HepG2 (cell line): ENCODE measurements at regions not wholly inside any gene's neighbourhood (a gene's known extent, or its start where the extent isn't known, plus 50 kb on each side); places are given as distances from the start of the nearest gene placed in this dataset.

Experiments
- CCAR2 ChIP-seq: fragments of 200-400 bp; formaldehyde crosslinking; optimal IDR thresholded peaks from 2 replicates; pipeline ENCODE3; 2018; ENCODE audit warnings: low read depth, mild to moderate bottlenecking, low read length, moderate library complexity
- KLF16 ChIP-seq, 2 experiments: sonication (generic) in 1 of 2; formaldehyde crosslinking in 1 of 2; IDR thresholded peaks; 2 replicates each; pipeline versions ENCODE4 v1.6.1 to v1.8.0; 2016 to 2023; ENCODE audit warnings: missing genetic modification reagents in 2 of 2, missing compliant biosample characterization in 1 of 2
- TBX3 ChIP-seq: fragments of 450-650 bp; IDR thresholded peaks from 2 replicates; pipeline ENCODE4 v1.6.1; 2017; ENCODE audit warnings: antibody characterized with exemption, mild to moderate bottlenecking, inconsistent platforms, borderline replicate concordance
- ZKSCAN8 ChIP-seq: IDR thresholded peaks from 2 replicates; pipeline ENCODE4 v1.6.1; 2016; ENCODE audit warnings: borderline replicate concordance, missing genetic modification reagents, missing compliant biosample characterization
- ZNF20 ChIP-seq: sonication (generic); formaldehyde crosslinking; IDR thresholded peaks from 2 replicates; pipeline ENCODE4 v1.4.0; 2020; ENCODE audit warnings: mild to moderate bottlenecking, moderate library complexity, missing genetic modification reagents
- ZNF652 ChIP-seq: IDR thresholded peaks from 2 replicates; pipeline ENCODE4 v1.6.1; 2016; ENCODE audit warnings: low read depth, borderline replicate concordance
- ZNF724P ChIP-seq: sonication (generic); formaldehyde crosslinking; IDR thresholded peaks from 2 replicates; pipeline ENCODE4 v1.8.0; 2022; ENCODE audit warnings: missing genetic modification reagents, borderline replicate concordance
- ZNF761 ChIP-seq: sonication (generic); formaldehyde crosslinking; conservative IDR thresholded peaks from 2 replicates; pipeline ENCODE4 v1.4.0; 2020; ENCODE audit warnings: mild to moderate bottlenecking, missing genetic modification reagents
- ZSCAN30 ChIP-seq: sonication (generic); formaldehyde crosslinking; IDR thresholded peaks from 2 replicates; pipeline ENCODE4 v1.5.0; 2020; ENCODE audit warnings: mild to moderate bottlenecking, missing genetic modification reagents
- TF ChIP-seq, protein P1 (sequence below): fragments of 450-650 bp; IDR thresholded peaks from 2 replicates; pipeline ENCODE4 v1.6.1; 2017; ENCODE audit warnings: mild to moderate bottlenecking
- TF ChIP-seq, protein P2 (sequence below): conservative IDR thresholded peaks from 2 replicates; pipeline ENCODE4 v1.6.1; 2018; ENCODE audit warnings: missing genetic modification reagents
- TF ChIP-seq, protein P3 (sequence below): sonication (generic); formaldehyde crosslinking; IDR thresholded peaks from 2 replicates; pipeline ENCODE4 v1.5.0; 2020; ENCODE audit warnings: missing genetic modification reagents, mild to moderate bottlenecking, borderline replicate concordance
- TF ChIP-seq, protein P4 (sequence below): sonication (generic); formaldehyde crosslinking; IDR thresholded peaks from 2 replicates; pipeline ENCODE4 v1.4.0; 2020; ENCODE audit warnings: missing genetic modification reagents, borderline replicate concordance
- TF ChIP-seq, protein P5 (sequence below): IDR thresholded peaks from 2 replicates; pipeline ENCODE4 v1.6.1; 2016; ENCODE audit warnings: mild to moderate bottlenecking, missing biosample characterization, missing genetic modification reagents
- TF ChIP-seq, protein P6 (sequence below): sonication (generic); formaldehyde crosslinking; IDR thresholded peaks from 2 replicates; pipeline ENCODE4 v1.4.0; 2020; ENCODE audit warnings: missing genetic modification reagents

DNA sequence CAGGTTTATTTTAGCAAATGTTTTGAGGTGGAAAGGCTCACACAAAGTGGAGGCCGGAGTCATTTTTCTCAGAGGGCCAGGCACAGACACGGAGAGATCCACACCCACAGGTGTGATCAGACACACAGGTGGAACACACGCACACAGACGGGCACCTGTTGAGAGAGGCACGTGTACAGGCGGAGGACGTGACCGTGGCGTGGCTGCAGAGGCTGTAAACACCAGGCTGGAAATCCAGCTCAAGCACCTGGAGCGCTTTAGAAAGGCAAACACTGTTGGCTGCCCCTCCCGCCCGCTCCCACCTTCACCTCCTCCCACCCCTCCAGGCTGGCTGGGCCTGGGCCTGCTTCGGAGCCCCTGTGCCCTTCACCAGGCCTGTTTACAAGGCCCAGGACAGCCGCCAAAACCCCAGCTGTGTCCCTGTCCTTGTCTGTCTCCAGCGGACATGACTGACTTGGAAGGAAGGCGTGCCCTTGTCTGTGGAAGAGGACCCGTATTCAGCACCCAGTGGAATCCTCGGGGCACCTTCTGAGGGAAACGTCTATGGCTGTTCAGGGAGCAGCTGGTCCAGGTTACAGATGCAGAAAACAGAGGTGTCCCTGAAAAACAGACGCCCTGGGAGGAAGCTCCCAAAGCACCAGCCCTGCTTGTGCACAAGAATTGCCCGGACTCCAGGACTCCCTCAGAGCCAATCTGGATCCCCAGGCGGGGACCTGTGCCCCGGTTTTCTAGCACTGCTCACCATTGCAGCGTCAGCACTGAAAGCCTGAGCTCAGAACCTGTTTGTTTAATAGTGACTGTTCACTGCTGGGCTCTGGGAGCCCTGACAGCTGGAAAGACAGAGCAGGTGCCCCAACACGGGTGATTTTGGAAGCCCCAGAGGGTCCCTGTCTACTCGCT, 134.3 kb upstream of the HAAO start (continued):
- TF ChIP-seq, protein P1, sequence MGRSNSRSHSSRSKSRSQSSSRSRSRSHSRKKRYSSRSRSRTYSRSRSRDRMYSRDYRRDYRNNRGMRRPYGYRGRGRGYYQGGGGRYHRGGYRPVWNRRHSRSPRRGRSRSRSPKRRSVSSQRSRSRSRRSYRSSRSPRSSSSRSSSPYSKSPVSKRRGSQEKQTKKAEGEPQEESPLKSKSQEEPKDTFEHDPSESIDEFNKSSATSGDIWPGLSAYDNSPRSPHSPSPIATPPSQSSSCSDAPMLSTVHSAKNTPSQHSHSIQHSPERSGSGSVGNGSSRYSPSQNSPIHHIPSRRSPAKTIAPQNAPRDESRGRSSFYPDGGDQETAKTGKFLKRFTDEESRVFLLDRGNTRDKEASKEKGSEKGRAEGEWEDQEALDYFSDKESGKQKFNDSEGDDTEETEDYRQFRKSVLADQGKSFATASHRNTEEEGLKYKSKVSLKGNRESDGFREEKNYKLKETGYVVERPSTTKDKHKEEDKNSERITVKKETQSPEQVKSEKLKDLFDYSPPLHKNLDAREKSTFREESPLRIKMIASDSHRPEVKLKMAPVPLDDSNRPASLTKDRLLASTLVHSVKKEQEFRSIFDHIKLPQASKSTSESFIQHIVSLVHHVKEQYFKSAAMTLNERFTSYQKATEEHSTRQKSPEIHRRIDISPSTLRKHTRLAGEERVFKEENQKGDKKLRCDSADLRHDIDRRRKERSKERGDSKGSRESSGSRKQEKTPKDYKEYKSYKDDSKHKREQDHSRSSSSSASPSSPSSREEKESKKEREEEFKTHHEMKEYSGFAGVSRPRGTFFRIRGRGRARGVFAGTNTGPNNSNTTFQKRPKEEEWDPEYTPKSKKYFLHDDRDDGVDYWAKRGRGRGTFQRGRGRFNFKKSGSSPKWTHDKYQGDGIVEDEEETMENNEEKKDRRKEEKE = no peak
- TF ChIP-seq ZNF652 = no peak
- TF ChIP-seq KLF16 (CRISPR knock-in tag; IDR thresholded peaks at IDR 0.05) = no peak
- TF ChIP-seq CCAR2 = no peak
- no peak for TF ChIP-seq TBX3
- no peak for TF ChIP-seq ZNF724P
- TF ChIP-seq, protein P2, sequence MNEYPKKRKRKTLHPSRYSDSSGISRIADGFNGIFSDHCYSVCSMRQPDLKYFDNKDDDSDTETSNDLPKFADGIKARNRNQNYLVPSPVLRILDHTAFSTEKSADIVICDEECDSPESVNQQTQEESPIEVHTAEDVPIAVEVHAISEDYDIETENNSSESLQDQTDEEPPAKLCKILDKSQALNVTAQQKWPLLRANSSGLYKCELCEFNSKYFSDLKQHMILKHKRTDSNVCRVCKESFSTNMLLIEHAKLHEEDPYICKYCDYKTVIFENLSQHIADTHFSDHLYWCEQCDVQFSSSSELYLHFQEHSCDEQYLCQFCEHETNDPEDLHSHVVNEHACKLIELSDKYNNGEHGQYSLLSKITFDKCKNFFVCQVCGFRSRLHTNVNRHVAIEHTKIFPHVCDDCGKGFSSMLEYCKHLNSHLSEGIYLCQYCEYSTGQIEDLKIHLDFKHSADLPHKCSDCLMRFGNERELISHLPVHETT (CRISPR knock-in tag) = no peak
- TF ChIP-seq ZNF20 (CRISPR knock-in tag) = no peak; the same call in 1 of the 2 replicates
- TF ChIP-seq, protein P3, sequence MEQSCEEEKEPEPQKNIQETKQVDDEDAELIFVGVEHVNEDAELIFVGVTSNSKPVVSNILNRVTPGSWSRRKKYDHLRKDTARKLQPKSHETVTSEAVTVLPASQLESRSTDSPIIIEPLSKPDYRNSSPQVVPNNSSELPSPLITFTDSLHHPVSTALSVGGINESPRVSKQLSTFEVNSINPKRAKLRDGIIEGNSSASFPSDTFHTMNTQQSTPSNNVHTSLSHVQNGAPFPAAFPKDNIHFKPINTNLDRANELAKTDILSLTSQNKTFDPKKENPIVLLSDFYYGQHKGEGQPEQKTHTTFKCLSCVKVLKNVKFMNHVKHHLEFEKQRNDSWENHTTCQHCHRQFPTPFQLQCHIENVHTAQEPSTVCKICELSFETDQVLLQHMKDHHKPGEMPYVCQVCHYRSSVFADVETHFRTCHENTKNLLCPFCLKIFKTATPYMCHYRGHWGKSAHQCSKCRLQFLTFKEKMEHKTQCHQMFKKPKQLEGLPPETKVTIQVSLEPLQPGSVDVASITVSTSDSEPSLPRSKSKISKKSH (CRISPR knock-in tag) = no peak
- no peak for TF ChIP-seq ZNF761 (CRISPR knock-in tag)
- TF ChIP-seq, protein P4, sequence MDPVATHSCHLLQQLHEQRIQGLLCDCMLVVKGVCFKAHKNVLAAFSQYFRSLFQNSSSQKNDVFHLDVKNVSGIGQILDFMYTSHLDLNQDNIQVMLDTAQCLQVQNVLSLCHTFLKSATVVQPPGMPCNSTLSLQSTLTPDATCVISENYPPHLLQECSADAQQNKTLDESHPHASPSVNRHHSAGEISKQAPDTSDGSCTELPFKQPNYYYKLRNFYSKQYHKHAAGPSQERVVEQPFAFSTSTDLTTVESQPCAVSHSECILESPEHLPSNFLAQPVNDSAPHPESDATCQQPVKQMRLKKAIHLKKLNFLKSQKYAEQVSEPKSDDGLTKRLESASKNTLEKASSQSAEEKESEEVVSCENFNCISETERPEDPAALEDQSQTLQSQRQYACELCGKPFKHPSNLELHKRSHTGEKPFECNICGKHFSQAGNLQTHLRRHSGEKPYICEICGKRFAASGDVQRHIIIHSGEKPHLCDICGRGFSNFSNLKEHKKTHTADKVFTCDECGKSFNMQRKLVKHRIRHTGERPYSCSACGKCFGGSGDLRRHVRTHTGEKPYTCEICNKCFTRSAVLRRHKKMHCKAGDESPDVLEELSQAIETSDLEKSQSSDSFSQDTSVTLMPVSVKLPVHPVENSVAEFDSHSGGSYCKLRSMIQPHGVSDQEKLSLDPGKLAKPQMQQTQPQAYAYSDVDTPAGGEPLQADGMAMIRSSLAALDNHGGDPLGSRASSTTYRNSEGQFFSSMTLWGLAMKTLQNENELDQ (CRISPR knock-in tag) = no peak
- TF ChIP-seq, protein P5, sequence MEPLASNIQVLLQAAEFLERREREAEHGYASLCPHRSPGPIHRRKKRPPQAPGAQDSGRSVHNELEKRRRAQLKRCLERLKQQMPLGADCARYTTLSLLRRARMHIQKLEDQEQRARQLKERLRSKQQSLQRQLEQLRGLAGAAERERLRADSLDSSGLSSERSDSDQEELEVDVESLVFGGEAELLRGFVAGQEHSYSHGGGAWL (CRISPR knock-in tag) = no peak; the same call in 1 of the 2 replicates
- TF ChIP-seq, protein P6, sequence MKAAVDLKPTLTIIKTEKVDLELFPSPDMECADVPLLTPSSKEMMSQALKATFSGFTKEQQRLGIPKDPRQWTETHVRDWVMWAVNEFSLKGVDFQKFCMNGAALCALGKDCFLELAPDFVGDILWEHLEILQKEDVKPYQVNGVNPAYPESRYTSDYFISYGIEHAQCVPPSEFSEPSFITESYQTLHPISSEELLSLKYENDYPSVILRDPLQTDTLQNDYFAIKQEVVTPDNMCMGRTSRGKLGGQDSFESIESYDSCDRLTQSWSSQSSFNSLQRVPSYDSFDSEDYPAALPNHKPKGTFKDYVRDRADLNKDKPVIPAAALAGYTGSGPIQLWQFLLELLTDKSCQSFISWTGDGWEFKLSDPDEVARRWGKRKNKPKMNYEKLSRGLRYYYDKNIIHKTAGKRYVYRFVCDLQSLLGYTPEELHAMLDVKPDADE (CRISPR knock-in tag) = peak; percentile 36; the same call in 1 of the 2 replicates
- TF ChIP-seq ZSCAN30 = no peak
- TF ChIP-seq ZKSCAN8 (CRISPR knock-in tag) = 0 out of 2 replicates have a peak, but pooled peaks have one; percentile 19
